ENCODE measurements at regions not wholly inside any gene's neighbourhood (a gene's known extent, or its start where the extent isn't known, plus 50 kb on each side); places are given as distances from the start of the nearest gene placed in this dataset.

DNA sequence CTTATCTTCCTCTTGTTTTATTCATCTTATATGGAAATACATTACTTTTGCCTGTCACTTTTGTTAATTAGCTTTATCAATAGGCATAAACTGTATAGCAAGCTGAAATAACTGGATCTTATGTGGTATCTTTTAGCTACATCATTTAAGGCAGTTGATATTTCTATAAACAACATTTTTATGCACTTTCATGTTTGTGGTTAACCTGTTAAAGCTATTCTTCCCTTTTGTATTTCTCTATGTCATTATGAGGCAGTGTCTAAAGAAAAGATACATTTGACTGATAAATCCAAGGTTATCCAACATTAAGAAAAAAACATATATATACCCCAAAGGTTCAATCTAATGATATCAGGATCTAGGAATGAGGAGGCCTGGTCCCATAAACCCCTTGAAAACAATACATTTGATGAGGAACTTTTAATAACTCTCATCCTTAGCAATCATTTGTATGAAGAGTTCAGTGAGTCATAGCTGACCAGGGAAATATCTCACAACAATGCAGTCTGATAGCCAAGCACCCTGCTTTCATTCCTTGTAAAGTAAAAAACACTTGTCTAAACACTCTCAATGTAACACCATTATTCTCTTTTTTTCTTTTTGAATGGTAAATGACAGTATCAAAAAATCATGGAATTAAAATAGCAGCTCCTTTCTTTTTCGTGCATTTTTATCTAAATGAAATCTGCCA, 300.9 kb downstream of the NEBL start:
- no peak for TF ChIP-seq POLR2A (IDR thresholded peaks at IDR 0.05)
- TF ChIP-seq, protein P1, sequence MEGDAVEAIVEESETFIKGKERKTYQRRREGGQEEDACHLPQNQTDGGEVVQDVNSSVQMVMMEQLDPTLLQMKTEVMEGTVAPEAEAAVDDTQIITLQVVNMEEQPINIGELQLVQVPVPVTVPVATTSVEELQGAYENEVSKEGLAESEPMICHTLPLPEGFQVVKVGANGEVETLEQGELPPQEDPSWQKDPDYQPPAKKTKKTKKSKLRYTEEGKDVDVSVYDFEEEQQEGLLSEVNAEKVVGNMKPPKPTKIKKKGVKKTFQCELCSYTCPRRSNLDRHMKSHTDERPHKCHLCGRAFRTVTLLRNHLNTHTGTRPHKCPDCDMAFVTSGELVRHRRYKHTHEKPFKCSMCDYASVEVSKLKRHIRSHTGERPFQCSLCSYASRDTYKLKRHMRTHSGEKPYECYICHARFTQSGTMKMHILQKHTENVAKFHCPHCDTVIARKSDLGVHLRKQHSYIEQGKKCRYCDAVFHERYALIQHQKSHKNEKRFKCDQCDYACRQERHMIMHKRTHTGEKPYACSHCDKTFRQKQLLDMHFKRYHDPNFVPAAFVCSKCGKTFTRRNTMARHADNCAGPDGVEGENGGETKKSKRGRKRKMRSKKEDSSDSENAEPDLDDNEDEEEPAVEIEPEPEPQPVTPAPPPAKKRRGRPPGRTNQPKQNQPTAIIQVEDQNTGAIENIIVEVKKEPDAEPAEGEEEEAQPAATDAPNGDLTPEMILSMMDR (IDR thresholded peaks at IDR 0.05) = no peak

Data from gastroesophageal sphincter (tissue), 3 donors.